ENCODE measurements at regions not wholly inside any gene's neighbourhood (a gene's known extent, or its start where the extent isn't known, plus 50 kb on each side); places are given as distances from the start of the nearest gene placed in this dataset.

- no peaks in the 10 kb centered on the region for H3K36me3 ChIP-seq
- H3K27ac ChIP-seq: no peak overlapping the region
- H3K4me3 ChIP-seq: no peak overlapping the region
- no peak for TF ChIP-seq CTCF (IDR thresholded peaks at IDR 0.05)
- no peak for DNase-seq
- intact Hi-C loops (cut with DNase I): no loop called here
- H3K9ac ChIP-seq (ENCODE audit: low read depth in 2 of 2, low read length in 2 of 2): no peak overlapping the region
- no peaks in the 10 kb centered on the region for H3K4me1 ChIP-seq
- no peaks in the 10 kb centered on the region for H3K27me3 ChIP-seq
- no peaks in the 10 kb centered on the region for H3K9me3 ChIP-seq
Observed at GRCh38 chr2:42897358-42897757, 105.0 kb upstream of the HAAO start.

GRCh38 chr2:42895791-42896135 lies 103.4 kb upstream of the HAAO start:
- H3K9ac ChIP-seq (ENCODE audit: low read depth in 2 of 2, low read length in 2 of 2): no peak overlapping the region
- no peak overlapping the region for H3K27ac ChIP-seq
- intact Hi-C loops (cut with DNase I): no loop called here
- TF ChIP-seq CTCF (IDR thresholded peaks at IDR 0.05): no peak
- no peak overlapping the region for H3K4me3 ChIP-seq
- H3K36me3 ChIP-seq: no peaks in the 10 kb centered on the region
- no peaks in the 10 kb centered on the region for H3K27me3 ChIP-seq
- H3K4me1 ChIP-seq: no peaks in the 10 kb centered on the region
- no peak for DNase-seq
- H3K9me3 ChIP-seq: no peaks in the 10 kb centered on the region

GRCh38 chr2:42895134-42895790 lies 102.9 kb upstream of the HAAO start:
- Histone ChIP-seq H3K9ac (ENCODE audit: low read depth in 2 of 2, low read length in 2 of 2) (no peak overlapping the region), H3K36me3 (no peaks in the 10 kb centered on the region), H3K27ac (no peak overlapping the region), H3K9me3 (no peaks in the 10 kb centered on the region), H3K27me3 (no peaks in the 10 kb centered on the region), H3K4me3 (no peak overlapping the region), H3K4me1 (no peaks in the 10 kb centered on the region)
- TF ChIP-seq CTCF (IDR thresholded peaks at IDR 0.05): no peak
- DNase-seq: no peak
- intact Hi-C loops (cut with DNase I): no loop called here

- TF ChIP-seq CTCF (IDR thresholded peaks at IDR 0.05): no peak
- Histone ChIP-seq H3K27ac (no peak overlapping the region), H3K9ac (ENCODE audit: low read depth in 2 of 2, low read length in 2 of 2) (no peak overlapping the region), H3K4me3 (no peak overlapping the region), H3K4me1 (no peaks in the 10 kb centered on the region), H3K36me3 (no peaks in the 10 kb centered on the region), H3K27me3 (no peaks in the 10 kb centered on the region), H3K9me3 (no peaks in the 10 kb centered on the region)
- intact Hi-C loops (cut with DNase I): no loop called here
- DNase-seq: no peak
Observed at GRCh38 chr2:42893047-42893758, 100.8 kb upstream of the HAAO start.

GRCh38 chr2:42890791-42891355 lies 98.5 kb upstream of the HAAO start:
- no peak overlapping the region for H3K9ac ChIP-seq (ENCODE audit: low read depth in 2 of 2, low read length in 2 of 2)
- H3K9me3 ChIP-seq: no peaks in the 10 kb centered on the region
- H3K36me3 ChIP-seq: no peaks in the 10 kb centered on the region
- H3K27ac ChIP-seq: no peak overlapping the region
- H3K27me3 ChIP-seq: no peaks in the 10 kb centered on the region
- no peak for DNase-seq
- intact Hi-C loops (cut with DNase I): no loop called here
- no peaks in the 10 kb centered on the region for H3K4me1 ChIP-seq
- no peak for TF ChIP-seq CTCF (IDR thresholded peaks at IDR 0.05)
- H3K4me3 ChIP-seq: no peak overlapping the region
